Liver (tissue), 8 donors: ENCODE measurements at regions not wholly inside any gene's neighbourhood (a gene's known extent, or its start where the extent isn't known, plus 50 kb on each side); places are given as distances from the start of the nearest gene placed in this dataset.

Experiments used
- DNase-seq: peaks from one replicate; pipeline ENCODE4 v3.0.0-alpha.2; 2017; ENCODE audit warnings: low spot score
- H3K27ac ChIP-seq, 2 donors: one replicate each; pipeline ENCODE4 v1.7.0; 2013; ENCODE audit warnings: inconsistent platforms in 2 of 2, low read length in 2 of 2, control low read depth in 1 of 2, low read depth in 1 of 2, mild to moderate bottlenecking in 1 of 2
- H3K27me3 ChIP-seq, 4 donors: one replicate each; pipeline versions ENCODE4 v1.6.1 to v1.7.0; 2013; ENCODE audit warnings: low read length in 3 of 4, inconsistent platforms in 1 of 4, mild to moderate bottlenecking in 1 of 4, moderate library complexity in 1 of 4; ENCODE audit not compliant: control insufficient read depth in 4 of 4, insufficient read depth in 4 of 4
- H3K36me3 ChIP-seq, 4 donors: one replicate each; pipeline versions ENCODE4 v1.6.1 to v1.7.0; 2013; ENCODE audit warnings: low read length in 3 of 4, mild to moderate bottlenecking in 3 of 4, low read depth in 1 of 4, moderate library complexity in 1 of 4; ENCODE audit not compliant: control insufficient read depth in 4 of 4, insufficient read depth in 3 of 4
- H3K4me1 ChIP-seq, 4 donors: one replicate each; pipeline versions ENCODE4 v1.6.1 to v1.7.0; 2013; ENCODE audit warnings: low read length in 3 of 4, mild to moderate bottlenecking in 3 of 4, moderate library complexity in 1 of 4; ENCODE audit not compliant: control insufficient read depth in 4 of 4, insufficient read depth in 4 of 4
- H3K4me3 ChIP-seq, 3 donors: one replicate each; pipeline versions ENCODE4 v1.6.1 to v1.7.0; 2013; ENCODE audit warnings: low read length in 3 of 3, control low read depth in 1 of 3, low read depth in 1 of 3, mild to moderate bottlenecking in 1 of 3
- H3K9ac ChIP-seq, 2 donors: one replicate each; pipeline ENCODE4 v1.7.0; 2013; ENCODE audit warnings: low read length in 2 of 2, mild to moderate bottlenecking in 2 of 2, moderate library complexity in 2 of 2, control low read depth in 1 of 2, low read depth in 1 of 2
- H3K9me3 ChIP-seq, 4 donors: one replicate each; pipeline versions ENCODE4 v1.6.1 to v1.7.0; 2013; ENCODE audit warnings: low read length in 3 of 4; ENCODE audit not compliant: control insufficient read depth in 4 of 4
- EGR1 ChIP-seq, 2 donors: IDR thresholded peaks; 2 replicates each; pipeline ENCODE4 v1.6.1; 2016 to 2018; ENCODE audit warnings: antibody characterized with exemption in 2 of 2, low read depth in 2 of 2
- FOXA1 ChIP-seq: IDR thresholded peaks from 2 replicates; pipeline ENCODE4 v1.6.1; 2016; ENCODE audit warnings: antibody characterized with exemption
- FOXA2 ChIP-seq: IDR thresholded peaks from 2 replicates; pipeline ENCODE4 v1.6.1; 2016; ENCODE audit warnings: antibody characterized with exemption
- GABPA ChIP-seq, 2 donors: IDR thresholded peaks in 1 of 2; conservative IDR thresholded peaks in 1 of 2; 2 replicates each; pipeline ENCODE4 v1.6.1; 2016; ENCODE audit warnings: antibody characterized with exemption in 2 of 2, mild to moderate bottlenecking in 1 of 2, moderate library complexity in 1 of 2
- HNF4A ChIP-seq, 2 donors: conservative IDR thresholded peaks; 2 replicates each; pipeline ENCODE4 v1.6.1; 2016; ENCODE audit warnings: antibody characterized with exemption in 2 of 2, mild to moderate bottlenecking in 2 of 2
- HNF4G ChIP-seq: IDR thresholded peaks from 2 replicates; pipeline ENCODE4 v1.6.1; 2016; ENCODE audit warnings: antibody characterized with exemption
- JUND ChIP-seq, 2 donors: IDR thresholded peaks; 2 replicates each; pipeline ENCODE4 v1.6.1; 2016; ENCODE audit warnings: antibody characterized with exemption in 2 of 2
- NR2F2 ChIP-seq: IDR thresholded peaks from 2 replicates; pipeline ENCODE4 v1.6.1; 2016; ENCODE audit warnings: antibody characterized with exemption
- RAD21 ChIP-seq, 2 donors: IDR thresholded peaks; 2 replicates each; pipeline ENCODE4 v1.6.1; 2016; ENCODE audit warnings: antibody characterized with exemption in 2 of 2, mild to moderate bottlenecking in 2 of 2
- RXRA ChIP-seq, 2 donors: IDR thresholded peaks; 2 replicates each; pipeline ENCODE4 v1.6.1; 2017 to 2018; ENCODE audit warnings: antibody characterized with exemption in 2 of 2, mild to moderate bottlenecking in 1 of 2
- SP1 ChIP-seq: IDR thresholded peaks from 2 replicates; pipeline ENCODE4 v1.6.1; 2018; ENCODE audit warnings: antibody characterized with exemption, mild to moderate bottlenecking
- TAF1 ChIP-seq: conservative IDR thresholded peaks from 2 replicates; pipeline ENCODE4 v1.6.1; 2016; ENCODE audit warnings: antibody characterized with exemption, mild to moderate bottlenecking
- YY1 ChIP-seq: IDR thresholded peaks from 2 replicates; pipeline ENCODE4 v1.6.1; 2016; ENCODE audit warnings: antibody characterized with exemption, mild to moderate bottlenecking
- WGBS: extraction: QIAGEN DNeasy Blood & Tissue Kit; methylation state at CpG from one replicate; pipeline ENCODE4 v1.1.7; 2013; 5-methylcytosine and 5-hydroxymethylcytosine counted together
- TF ChIP-seq, protein P1 (sequence below): IDR thresholded peaks from 2 replicates; pipeline ENCODE4 v1.6.1; 2016; ENCODE audit warnings: antibody characterized with exemption
- TF ChIP-seq, protein P2 (sequence below): fragments of 150-350 bp; IDR thresholded peaks from 2 replicates; pipeline ENCODE4 v1.5.1; 2017; ENCODE audit warnings: improper control_type of control experiment, low read depth, low read length; ENCODE audit not compliant: missing input control
- TF ChIP-seq, protein P3 (sequence below): IDR thresholded peaks from 2 replicates; pipeline ENCODE4 v1.6.1; 2016; ENCODE audit warnings: antibody characterized with exemption
- TF ChIP-seq, protein P4 (sequence below): IDR thresholded peaks from 2 replicates; pipeline ENCODE4 v1.6.1; 2016; ENCODE audit warnings: antibody characterized with exemption
- donor health status: healthy.
- donor health status: healthy.
- donor health status: healthy.
- donor health status: healthy.
- donor health status: healthy.

DNA sequence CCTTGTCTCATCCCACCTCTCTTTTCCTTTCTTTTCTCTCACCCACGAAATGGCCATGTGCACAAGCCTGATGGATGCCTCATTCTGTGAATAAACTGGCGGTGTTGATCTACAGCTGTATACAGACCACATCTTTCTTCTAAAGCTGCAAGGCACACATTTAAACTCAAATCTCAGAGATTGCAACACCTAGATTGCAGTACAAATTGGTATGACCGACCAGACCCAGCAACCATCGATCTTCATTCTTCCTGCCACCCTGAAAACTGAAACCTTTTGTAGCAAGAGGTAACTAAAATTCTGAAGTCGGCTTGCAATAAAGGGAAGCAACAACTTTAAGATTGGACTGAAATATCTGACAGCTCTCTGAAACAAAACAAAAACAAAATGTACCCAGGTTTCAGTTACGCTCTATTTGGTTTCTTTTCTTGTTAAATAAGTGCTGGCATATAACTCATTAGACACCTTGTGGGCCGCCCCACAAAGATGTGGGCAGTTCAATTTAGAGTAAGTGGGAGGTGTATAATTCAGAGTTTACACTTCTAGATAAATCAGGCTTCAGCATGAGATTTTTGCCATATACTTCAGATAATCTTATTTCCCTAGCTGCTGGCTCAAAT is 390.0 kb upstream of the NOVA1 start:
- Histone ChIP-seq H3K27ac (no peak overlapping the region), H3K4me3 (no peak overlapping the region), H3K4me1 (no peaks in the 10 kb centered on the region), H3K9ac (no peak overlapping the region), H3K9me3 (no peaks in the 10 kb centered on the region), H3K36me3 (no peaks in the 10 kb centered on the region), H3K27me3 (peaks cover 0 to 4% (median 0%) of the 10 kb centered on the region in 4 donors)
- WGBS: 71% methylated on average over 7 of the region's 7 CpGs
- TF ChIP-seq, protein P1, sequence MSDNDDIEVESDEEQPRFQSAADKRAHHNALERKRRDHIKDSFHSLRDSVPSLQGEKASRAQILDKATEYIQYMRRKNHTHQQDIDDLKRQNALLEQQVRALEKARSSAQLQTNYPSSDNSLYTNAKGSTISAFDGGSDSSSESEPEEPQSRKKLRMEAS: no peak
- TF ChIP-seq HNF4A (conservative IDR thresholded peaks at IDR 0.05) (no peak), FOXA1 (no peak), FOXA2 (no peak), RXRA (IDR thresholded peaks at IDR 0.05) (no peak), NR2F2 (no peak), HNF4G (no peak), GABPA (IDR thresholded peaks at IDR 0.05 in 1 of 2, conservative IDR thresholded peaks at IDR 0.05 in 1 of 2) (no peak), TAF1 (no peak), RAD21 (IDR thresholded peaks at IDR 0.05) (no peak), SP1 (no peak)
- TF ChIP-seq, protein P2, sequence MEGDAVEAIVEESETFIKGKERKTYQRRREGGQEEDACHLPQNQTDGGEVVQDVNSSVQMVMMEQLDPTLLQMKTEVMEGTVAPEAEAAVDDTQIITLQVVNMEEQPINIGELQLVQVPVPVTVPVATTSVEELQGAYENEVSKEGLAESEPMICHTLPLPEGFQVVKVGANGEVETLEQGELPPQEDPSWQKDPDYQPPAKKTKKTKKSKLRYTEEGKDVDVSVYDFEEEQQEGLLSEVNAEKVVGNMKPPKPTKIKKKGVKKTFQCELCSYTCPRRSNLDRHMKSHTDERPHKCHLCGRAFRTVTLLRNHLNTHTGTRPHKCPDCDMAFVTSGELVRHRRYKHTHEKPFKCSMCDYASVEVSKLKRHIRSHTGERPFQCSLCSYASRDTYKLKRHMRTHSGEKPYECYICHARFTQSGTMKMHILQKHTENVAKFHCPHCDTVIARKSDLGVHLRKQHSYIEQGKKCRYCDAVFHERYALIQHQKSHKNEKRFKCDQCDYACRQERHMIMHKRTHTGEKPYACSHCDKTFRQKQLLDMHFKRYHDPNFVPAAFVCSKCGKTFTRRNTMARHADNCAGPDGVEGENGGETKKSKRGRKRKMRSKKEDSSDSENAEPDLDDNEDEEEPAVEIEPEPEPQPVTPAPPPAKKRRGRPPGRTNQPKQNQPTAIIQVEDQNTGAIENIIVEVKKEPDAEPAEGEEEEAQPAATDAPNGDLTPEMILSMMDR: no peak
- no peak for DNase-seq

DNA sequence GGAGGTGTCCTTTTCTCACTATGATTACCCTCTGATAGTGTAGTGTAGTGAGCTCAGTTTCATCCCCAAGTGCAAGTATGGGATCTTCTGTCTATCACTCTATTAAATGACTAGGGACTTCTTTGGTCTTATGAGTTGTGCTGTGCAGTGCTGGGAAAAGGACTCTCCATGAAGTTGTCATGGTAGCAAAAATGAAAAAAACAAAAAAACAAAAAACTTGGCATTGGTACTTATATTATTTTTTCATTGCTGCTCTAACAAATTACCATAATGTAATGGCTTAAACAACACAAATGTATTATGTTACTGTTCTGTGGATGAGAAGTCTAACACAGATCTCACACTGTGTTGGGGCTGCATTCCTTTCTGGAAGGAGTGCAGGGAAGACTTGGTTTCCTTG is 393.1 kb upstream of the NOVA1 start:
- Histone ChIP-seq H3K36me3 (no peaks in the 10 kb centered on the region), H3K27me3 (no peaks in the 10 kb centered on the region), H3K4me3 (no peak overlapping the region), H3K9me3 (no peaks in the 10 kb centered on the region), H3K27ac (no peak overlapping the region), H3K4me1 (no peaks in the 10 kb centered on the region), H3K9ac (no peak overlapping the region)
- DNase-seq: no peak
- TF ChIP-seq, protein P3, sequence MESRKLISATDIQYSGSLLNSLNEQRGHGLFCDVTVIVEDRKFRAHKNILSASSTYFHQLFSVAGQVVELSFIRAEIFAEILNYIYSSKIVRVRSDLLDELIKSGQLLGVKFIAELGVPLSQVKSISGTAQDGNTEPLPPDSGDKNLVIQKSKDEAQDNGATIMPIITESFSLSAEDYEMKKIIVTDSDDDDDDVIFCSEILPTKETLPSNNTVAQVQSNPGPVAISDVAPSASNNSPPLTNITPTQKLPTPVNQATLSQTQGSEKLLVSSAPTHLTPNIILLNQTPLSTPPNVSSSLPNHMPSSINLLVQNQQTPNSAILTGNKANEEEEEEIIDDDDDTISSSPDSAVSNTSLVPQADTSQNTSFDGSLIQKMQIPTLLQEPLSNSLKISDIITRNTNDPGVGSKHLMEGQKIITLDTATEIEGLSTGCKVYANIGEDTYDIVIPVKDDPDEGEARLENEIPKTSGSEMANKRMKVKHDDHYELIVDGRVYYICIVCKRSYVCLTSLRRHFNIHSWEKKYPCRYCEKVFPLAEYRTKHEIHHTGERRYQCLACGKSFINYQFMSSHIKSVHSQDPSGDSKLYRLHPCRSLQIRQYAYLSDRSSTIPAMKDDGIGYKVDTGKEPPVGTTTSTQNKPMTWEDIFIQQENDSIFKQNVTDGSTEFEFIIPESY: no peak
- TF ChIP-seq HNF4G (no peak), NR2F2 (no peak)

DNA sequence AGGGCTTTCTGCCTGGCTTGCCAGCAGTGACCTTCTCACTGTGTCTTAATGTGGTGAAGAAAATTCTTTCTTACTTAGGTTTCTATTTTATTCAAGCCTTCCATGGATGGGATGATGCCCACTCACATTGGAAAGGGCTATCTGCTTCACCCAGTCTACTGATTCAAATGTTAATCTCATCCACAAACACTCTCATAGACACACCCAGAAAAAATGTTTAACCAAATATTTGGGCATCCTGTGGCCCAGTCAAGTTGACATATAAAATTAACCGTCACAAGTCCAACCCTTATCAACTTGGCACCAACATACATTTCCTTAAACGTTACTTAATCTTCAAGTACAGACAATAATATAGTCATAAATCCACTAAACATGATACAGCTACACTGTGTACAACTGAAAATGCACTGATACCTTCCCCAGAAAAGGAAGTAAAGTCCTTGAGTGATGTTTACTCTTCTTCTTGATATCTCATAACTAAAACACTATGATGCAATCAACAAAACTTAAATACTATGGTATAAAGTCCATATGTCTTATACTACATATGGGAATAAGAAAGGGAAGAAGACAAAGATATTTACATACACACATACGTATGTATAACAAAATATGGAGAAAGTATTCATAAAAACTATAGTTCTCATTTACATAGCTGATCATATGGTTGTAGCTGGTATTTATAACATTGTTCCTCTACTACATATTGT is 394.7 kb upstream of the NOVA1 start:
- no peak for DNase-seq
- Histone ChIP-seq H3K9ac (no peak overlapping the region), H3K27me3 (no peaks in the 10 kb centered on the region), H3K36me3 (no peaks in the 10 kb centered on the region), H3K4me3 (no peak overlapping the region), H3K9me3 (no peaks in the 10 kb centered on the region), H3K27ac (no peak overlapping the region), H3K4me1 (no peaks in the 10 kb centered on the region)
- WGBS: 64% methylated on average over 3 of the region's 3 CpGs
- TF ChIP-seq RXRA (IDR thresholded peaks at IDR 0.05) (no peak), TAF1 (no peak), FOXA1 (no peak), EGR1 (IDR thresholded peaks at IDR 0.05; ENCODE audit: low read depth in 2 of 2) (no peak), RAD21 (IDR thresholded peaks at IDR 0.05) (no peak), FOXA2 (no peak), GABPA (IDR thresholded peaks at IDR 0.05 in 1 of 2, conservative IDR thresholded peaks at IDR 0.05 in 1 of 2) (no peak), HNF4A (conservative IDR thresholded peaks at IDR 0.05) (no peak), NR2F2 (no peak), SP1 (no peak), YY1 (no peak), JUND (IDR thresholded peaks at IDR 0.05) (no peak)
- TF ChIP-seq, protein P1: no peak
- TF ChIP-seq, protein P2: no peak
- TF ChIP-seq, protein P4, sequence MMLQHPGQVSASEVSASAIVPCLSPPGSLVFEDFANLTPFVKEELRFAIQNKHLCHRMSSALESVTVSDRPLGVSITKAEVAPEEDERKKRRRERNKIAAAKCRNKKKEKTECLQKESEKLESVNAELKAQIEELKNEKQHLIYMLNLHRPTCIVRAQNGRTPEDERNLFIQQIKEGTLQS: no peak
